SHP77 (cell line): ENCODE measurements at regions not wholly inside any gene's neighbourhood (a gene's known extent, or its start where the extent isn't known, plus 50 kb on each side); places are given as distances from the start of the nearest gene placed in this dataset.

ENCODE experiments used
- DNase-seq, 2 experiments: peaks; one replicate each; lab custom pipeline; 2025; lab: John Stamatoyannopoulos, UW

DNA sequence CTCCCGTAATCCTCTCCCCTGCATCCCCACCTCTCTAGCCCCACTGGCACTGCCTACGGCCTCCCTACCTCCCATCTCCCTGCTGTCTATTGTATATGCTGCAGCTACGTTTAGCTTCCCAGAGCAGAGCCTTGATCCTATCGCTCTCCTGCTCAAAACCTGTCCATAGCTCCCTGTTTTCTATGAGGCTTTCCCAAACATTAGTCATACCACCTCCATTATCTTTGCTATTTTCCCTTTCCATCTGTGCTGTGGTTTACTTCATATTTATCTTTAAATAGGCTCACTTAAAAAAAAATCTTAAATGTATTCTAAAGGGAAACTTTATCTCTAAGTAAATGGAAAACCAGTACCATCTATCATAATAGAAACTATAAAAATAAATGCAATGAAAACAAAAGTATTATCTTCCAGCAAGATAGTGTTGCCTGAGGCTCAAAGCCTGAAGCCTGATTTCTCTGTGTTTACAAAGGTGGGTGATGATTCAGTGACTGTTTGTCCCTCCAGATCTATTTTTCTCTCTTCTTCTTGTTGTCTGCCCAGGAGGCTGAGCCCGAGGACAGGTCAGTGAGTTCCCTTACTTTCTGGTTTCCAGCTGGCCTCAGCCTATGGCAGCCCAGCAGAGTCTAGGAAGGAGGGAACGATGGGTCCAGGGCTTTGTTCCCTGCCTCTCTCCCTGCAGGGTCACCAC, 397.1 kb upstream of the CFAP20DC start:
- DNase-seq = no peak

DNA sequence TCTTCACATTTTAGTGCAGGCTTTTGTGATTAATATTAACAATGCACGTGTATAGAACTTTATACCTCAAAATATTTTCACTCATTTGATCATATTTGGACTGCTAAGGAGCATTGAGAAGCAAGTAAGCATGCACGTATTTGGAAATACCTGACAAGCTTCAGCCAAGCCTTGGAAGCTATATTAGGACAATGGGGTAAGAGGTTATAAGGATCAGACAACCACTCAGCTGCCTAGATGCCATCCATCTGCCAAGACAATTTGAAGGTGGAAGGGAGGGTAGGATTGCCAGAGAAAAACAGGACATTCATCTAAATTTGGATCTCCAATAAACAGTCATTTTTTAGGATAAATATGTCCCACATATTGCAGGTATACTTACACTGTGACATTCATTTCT, 394.9 kb upstream of the CFAP20DC start:
- no peak for DNase-seq

DNA sequence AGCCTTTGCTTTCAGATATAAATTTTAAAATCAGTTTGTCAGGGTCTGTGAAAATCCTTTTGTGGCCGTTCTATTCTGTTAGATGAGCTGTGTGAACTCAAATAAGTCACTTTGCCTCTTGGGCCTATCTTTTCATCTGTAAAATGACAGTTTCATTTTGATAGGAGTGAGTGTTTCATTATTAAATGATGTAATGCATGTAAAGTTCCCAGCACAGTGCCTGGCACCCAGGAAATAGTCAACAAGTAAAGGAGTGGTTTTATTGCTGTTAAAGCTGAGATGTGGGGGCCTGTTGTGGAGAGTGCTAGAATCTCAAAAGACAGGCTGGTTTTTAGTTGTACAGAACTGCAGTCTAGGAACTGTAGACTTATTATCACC, 394.5 kb upstream of the CFAP20DC start:
- no peak for DNase-seq

DNA sequence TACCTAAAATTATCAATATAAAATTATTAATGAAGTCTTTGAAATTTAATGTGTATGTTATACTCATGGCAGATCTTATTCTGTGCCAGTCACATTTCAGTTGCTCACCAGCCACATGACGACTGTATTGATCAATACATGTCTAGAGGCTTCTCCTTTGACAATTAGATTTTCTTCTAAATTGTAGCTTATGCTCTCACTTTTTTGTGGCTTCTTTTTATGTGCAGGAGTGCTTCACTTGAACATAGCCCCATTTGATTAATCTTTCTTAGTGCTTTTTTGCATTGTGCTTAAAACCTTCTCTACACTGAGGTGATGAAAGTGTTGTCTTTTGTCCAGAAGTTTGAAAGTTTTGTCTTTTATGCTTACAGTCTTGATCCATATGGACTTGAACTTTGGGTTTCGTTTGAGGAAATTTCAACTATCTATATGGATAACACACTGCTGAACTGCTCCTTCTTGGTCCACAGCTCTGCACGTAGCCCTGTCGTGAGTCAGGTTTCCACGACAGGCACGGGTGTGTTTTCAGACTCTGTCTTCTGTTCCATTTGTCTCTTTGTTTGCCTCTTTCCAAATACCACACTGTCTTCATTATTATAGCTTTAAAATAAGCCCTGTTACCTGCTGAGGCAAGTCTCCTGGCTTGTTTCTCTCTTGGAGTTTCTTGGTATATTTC, 393.9 kb upstream of the CFAP20DC start:
- DNase-seq = no peak

DNA sequence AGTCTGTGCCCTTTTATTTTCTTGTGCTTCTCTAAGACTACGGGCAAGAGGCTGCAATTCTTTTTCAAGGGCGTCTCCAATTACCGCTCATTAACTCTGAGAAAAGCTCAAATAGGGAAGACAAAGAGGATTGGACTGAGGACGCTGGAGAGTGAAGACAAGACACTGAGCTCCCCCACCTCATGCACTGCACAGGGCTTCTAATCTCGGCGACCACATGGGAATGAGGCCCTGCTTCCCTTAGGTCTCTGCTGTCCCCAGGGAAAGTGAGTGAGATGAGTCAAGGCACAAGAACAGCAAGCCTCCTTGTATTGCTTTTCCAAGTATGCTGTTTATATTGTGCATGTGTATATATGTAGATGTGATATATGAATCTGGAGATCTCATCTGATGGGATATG, 392.2 kb upstream of the CFAP20DC start:
- no peak for DNase-seq

DNA sequence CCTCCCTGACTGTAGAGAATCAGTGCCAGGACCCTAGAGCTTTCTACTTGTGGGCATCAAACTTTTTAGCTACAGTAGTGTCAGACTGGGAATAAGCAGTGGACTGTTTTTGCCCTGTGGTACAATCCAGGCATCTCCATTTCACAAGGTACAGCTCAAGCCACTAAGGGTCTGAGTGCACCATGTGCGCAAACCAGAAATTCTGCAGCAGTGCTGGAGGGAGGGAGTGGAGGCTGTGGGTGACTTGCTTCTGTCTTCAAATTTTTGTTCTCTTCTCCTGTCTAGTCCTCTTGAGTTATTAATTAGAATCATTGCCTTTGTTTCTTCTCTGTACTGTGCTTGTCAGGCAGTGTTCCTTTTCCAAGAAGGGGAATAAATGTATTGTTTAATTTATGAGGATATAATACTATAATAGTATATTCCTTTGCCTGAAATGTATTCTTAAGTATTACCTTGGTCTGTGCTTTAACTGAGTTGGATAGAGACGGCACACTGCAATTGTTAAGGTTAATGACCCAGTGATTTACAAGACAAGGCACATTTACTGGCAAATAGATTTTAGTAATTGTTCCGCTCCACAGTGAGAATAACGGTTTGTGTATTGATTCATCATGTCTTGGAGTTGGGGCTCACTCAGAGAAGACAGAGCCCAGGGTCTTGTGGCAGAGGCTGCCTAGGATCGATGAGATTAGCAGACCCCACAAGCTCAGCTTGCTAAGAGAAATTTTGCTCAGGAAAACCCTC, 390.6 kb upstream of the CFAP20DC start:
- no peak for DNase-seq

DNA sequence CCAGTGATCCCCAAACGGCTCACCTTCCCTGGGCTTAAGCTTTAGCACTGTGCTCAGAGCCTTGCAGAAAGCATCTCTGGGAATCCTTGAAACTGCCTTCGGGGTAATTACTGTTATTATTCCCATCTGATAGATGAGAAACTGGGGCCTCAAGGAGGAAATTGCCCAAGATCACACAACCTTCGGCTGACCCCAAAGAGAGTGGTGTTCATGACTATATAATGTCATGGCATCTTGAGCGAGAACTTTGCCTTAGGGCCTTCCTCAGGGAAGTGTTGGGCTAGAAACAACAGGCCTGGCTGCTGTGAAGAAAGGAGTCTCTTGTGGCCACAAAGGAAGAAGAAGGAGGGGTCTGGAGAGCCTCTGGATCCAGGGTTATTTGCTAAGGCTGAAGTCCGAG, 388.7 kb upstream of the CFAP20DC start:
- DNase-seq = no peak

DNA sequence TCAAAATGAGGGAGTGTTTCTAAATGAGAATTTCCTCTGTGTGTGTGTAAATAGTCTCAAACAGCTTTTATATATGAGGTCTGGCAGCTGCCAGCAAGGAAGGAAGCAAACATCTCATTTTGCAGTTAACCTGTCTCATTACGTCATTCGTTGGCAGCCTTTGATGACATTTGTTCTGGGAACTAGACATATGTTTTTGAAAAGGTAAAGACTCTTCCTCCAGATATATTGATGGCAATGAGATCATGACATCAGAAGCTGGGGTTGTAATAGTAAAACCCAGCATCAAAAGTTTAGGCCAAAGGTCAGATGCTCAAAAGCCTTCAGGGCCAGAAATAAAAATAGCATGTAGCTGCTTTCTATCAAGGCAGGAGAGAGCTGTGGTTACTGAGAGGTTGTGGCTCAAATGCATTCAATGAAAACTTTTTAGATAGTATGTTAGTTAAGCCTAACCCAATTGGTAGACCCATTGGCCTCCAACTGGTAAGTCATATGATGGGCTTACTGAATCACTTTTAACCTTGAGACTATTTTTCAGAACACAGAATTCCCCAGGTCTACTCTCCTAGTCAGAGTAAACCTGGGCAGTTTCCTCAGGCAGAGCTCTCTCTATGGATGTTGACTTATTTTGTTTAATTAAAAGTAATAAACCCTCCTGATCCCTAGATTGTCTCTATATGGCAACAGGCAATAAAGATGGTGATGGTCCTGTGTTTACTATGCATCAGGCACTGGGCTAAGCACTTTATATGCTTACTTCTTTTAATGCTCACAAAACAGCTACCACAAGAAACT, 386.5 kb upstream of the CFAP20DC start:
- peak; percentile 14 to 69 for DNase-seq

DNA sequence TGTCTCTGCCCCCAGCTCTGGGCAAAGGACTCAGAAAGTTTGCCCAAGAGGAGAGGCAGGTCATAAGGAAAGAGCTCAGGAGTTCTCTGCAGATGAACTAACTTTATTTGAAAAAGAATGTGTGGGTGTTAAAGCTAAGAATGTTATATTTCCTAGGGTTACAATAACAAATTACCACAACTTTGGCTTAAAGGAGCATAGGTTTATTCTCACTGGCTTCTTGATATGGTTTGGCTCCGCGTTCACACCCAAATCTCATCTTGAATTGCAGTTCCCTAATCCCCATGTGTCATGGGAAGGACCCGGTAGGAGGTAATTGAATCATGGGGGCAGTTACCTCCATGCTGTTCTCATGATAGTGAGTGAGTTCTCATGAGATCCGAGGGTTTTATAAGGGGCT, 383.7 kb upstream of the CFAP20DC start:
- DNase-seq = no peak

DNA sequence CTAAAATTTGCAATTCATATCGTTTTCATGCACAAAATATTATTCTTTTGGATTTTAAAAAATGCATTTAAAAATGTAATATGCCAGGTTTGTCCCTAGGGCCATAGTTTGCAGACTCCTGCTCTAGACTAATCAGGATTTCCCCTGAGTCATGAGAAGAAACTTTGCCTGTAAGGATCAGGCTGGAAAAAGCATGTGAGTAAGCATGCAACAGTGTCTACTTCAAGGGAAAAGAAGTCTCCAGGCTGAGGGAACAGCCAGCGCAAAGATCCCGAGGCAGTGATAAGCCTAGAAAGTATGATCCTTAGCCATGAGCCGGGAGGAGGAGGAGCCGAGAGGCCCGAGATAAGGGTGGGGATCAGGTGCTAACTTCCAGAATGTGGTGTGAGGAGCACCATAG, 382.8 kb upstream of the CFAP20DC start:
- DNase-seq = no peak

DNA sequence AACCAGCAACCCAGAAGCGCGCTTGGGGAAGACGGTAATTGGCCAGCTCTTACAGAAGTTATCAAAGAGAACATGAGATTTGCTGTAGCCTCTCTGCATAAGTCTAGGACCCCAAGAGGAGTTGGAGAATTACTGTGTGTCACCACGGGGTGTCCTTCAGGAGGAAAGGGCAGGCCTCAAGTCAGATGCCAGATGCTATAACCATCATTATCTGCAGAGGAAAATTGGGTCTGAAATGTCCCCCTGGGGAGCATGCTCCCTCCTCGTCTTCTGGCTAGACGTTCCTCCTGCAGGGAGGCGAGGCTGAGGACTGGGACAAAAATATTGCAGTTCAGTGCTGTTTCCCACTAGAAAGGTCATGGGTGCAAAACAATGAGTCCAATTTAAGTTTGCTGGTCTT, 380.5 kb upstream of the CFAP20DC start:
- no peak for DNase-seq

DNA sequence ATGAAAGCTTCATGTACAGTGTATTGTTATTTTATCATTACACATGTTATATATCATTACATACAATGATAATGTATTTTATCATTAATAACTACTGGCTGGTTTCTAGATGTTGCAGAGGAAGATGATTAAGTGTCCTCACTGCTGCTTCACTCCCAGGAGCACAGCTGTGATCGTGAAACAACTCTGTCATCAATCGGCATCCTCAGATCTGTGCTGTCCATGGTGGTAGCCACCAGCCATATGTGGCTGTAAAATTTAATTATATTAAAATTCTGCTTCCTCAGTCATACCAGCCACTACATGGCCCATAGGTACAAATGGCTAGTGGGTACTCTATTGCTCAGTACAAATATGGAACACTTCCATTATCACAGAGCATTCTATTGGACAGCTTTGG, 379.4 kb upstream of the CFAP20DC start:
- no peak for DNase-seq

DNA sequence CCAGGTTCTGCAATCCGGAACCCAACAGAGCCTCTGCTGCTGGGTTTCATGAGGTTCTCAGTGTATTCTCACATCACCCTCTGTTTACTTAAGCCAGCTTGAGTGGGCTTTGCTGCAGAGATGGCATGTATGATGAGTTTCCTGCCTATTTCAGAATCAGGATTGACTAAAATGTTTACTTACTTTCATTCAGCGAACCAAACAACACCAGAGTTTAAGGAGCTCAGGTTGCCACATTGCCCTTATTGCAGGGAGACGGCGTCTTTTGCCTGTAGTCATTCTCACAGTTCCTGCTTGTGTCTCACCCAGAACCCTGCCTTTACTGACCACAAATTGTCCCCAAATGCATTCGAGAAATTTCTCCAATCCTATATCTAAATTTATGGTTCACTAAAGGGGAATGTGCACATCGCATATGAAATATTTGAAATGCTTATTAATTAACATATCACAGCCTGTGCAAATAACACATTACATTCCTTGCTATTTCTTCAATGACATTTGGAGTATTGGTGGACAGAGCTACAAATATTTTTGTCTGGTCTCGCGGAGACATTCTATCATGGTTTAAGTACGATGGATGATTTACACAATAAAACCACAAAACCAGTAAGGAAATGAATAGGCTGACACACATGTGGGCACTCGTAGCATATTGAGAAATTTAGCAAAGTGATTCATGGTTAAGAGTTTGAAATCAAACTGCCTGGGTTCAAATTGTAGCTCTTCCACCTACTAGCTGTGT, 377.2 kb upstream of the CFAP20DC start:
- DNase-seq = no peak

DNA sequence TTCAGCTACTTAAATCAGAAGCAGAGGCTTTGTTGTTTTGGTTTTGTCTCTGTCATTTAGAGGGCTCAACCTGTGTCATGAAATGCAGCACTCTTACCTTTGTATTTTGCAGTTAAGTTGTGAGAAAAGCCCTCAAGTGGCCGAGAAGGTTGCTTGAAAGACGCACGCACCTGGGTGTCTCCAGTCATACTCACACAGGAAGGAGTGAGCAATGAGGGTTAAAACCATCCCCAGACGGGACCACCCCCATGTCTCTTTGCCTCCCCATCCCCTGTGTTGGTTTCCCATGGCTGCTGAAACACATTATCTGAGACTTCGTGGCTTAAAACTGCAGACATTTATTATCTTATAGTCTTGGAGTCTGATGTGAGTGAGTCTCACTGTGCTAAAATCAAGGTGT, 376.1 kb upstream of the CFAP20DC start:
- DNase-seq = no peak

DNA sequence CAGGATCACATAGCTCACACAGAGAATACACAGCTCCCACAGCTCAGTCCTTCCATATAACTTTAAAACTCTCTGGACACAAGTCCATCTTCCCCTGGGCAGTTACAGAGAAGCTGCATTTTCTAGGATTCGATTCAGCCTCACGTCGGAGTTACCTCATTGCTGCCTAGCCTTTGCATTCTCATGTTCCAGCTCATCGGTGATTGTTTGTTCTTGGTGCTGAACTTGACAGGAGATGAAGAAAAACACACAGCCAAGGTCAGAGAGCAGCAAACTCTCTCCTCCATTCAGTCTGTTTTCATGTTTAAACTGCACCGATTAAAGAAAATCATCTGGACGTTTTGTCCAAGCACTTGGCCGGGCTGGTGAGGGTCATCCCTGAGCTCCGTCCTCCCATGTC, 375.5 kb upstream of the CFAP20DC start:
- no peak for DNase-seq

DNA sequence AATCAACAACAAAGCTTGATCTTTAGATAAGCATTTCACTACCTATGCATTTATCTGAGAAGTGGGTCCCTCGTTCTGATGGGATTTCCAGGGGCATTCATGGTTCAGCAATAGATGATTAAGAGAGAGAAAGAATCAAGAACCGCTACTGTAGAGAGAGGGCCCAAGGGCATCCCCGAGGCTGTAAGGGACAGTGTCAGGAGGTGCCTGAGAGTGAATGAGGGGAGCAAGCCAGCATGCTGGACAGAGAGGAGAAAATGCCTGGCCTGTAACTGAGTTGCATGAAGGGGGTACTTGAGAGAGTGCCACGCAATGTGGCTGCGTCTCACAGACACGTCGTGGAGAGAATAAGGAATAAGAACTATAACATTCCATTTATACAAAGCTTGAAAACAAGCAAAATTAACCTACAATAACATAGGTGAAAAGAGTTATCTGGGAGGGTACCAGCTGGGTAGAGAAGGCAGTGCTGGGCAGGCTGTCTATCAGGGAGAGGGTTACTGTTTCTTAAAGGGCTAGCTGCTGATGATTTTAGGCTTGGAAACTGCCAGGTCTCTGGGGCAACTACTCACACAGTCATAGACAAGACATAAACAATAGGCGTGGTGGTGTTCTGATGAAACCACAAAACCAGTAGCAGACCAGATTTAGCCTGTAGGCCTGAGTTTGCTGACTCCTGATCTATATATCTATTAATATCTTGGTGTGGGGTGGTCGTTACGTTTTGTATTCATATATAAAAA, 374.6 kb upstream of the CFAP20DC start:
- no peak for DNase-seq

DNA sequence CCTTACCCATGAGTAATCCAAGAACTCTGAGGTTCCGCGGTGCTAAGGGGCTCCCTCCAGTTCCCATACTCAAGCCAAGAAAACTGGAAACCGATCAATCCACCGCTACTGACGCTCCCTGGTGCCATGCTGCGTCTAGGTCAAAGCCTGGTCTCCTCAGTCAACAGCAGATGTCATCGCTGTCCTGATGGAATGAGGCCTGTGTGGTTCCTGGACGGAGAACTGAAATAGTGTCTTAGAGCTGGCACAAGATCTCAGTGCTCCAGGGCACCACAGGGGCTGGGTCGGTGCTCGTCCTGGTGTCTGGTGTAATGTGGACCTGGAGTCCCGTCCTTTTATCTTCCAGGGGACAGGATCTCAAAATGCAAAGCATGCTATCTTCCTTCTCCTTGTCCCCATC, 373.9 kb upstream of the CFAP20DC start:
- DNase-seq = no peak

DNA sequence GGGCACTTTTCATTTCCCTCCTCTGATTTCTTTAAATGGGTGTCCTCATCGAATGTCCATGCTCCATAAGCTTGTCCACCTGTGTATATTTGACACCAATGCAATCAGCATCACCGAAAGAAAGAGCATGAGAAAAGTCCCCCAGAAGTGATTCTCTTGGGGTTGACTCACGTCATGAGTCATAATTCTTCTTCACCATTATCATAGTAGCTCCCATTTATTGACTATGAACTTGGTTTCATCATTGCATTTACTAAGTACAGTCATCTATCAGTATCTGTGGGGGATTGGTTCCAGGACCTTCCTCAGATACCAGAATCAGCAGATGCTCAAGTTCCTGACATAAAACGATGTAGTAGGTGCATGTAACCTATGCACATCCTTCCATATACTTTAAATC, 372.5 kb upstream of the CFAP20DC start:
- DNase-seq = no peak

DNA sequence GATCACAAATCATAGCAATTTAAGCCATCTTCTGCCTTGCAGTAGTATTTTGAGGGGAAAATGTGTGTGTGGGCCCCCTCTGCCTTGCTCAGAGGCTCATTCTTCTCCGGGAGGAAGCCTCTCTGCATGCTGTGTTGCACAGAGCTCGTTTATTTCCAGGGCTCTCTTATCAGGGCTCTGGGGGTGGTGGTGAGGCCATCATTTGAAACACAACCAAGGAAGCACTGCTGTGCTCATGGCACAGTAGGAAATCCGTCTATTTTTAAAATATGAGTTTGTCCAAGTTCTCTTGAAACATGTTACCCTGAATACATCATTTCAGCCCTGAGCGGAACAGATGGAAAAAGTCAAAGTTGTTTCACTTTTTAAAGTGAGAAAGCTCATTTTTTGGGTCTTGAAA, 369.0 kb upstream of the CFAP20DC start:
- no peak for DNase-seq

DNA sequence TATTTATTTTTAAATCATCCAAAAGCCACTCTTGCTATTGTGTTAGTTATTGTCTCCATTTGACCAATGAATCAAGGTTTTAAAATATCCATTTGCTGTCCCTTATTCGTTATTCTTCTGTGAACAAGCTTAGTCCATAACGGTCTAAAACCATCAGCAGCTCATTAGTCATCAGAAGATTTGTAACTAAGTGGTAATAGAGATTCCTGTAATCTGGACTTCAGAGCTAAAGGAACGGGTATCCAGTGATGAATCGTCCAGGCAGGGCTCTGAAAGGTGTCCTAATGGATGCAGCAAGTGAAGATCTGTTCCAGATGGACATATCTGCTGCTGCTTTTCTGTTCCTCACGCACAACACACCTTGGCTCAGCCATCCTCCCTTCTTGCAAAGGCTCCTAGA, 362.7 kb upstream of the CFAP20DC start:
- no peak for DNase-seq

DNA sequence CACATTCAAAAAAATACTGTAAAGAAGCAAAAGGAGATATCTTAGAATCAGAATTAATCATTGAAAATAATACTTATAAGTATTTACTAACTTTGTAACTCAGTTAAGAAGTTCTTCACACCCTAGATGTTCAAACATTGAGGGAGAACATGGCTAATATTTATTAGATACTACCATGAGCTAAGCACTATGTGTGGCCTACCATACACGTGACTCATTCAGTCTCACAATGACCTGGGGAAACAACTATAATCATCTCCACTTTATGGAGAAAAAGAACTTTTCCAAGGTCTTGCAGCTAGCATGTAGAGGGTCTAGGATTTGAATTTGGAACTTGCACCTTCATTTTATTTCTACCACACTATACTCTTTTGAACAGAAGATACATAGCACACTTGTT, 361.9 kb upstream of the CFAP20DC start:
- no peak for DNase-seq
